ENCODE measurements at regions not wholly inside any gene's neighbourhood (a gene's known extent, or its start where the extent isn't known, plus 50 kb on each side); places are given as distances from the start of the nearest gene placed in this dataset.

GRCh38 chr2:240260664-240261063, 120.2 kb upstream of the OTOS start:
- TF ChIP-seq GATA2 (IDR thresholded peaks at IDR 0.05; ENCODE audit: low read depth, low read length) (no peak), GATA3 (IDR thresholded peaks at IDR 0.05; ENCODE audit: low read depth, low read length) (no peak)

Data from SH-SY5Y (cell line).